HepG2 (cell line): ENCODE measurements at regions not wholly inside any gene's neighbourhood (a gene's known extent, or its start where the extent isn't known, plus 50 kb on each side); places are given as distances from the start of the nearest gene placed in this dataset.

ENCODE experiments used
- ETS1 ChIP-seq: sonication (generic); formaldehyde crosslinking; IDR thresholded peaks from 2 replicates; pipeline ENCODE4 v1.4.0; 2020; ENCODE audit warnings: missing genetic modification reagents
- KAT8 ChIP-seq: IDR thresholded peaks from 2 replicates; pipeline ENCODE4 v1.6.1; 2016; ENCODE audit warnings: missing genetic modification reagents, missing compliant biosample characterization
- KDM4B ChIP-seq: sonication (generic); formaldehyde crosslinking; IDR thresholded peaks from 2 replicates; pipeline ENCODE4 v1.4.0; 2020; ENCODE audit warnings: missing genetic modification reagents
- MXD4 ChIP-seq: IDR thresholded peaks from 2 replicates; pipeline ENCODE4 v1.6.1; 2016; ENCODE audit warnings: mild to moderate bottlenecking, missing biosample characterization, missing genetic modification reagents
- SOX5 ChIP-seq: IDR thresholded peaks from 2 replicates; pipeline ENCODE4 v1.6.1; 2016; ENCODE audit warnings: borderline replicate concordance
- SUZ12 ChIP-seq: fragments of 150-350 bp; IDR thresholded peaks from 2 replicates; pipeline ENCODE4 v1.6.1; 2014; ENCODE audit warnings: low read depth, low read length
- ZBED4 ChIP-seq: sonication (generic); formaldehyde crosslinking; IDR thresholded peaks from 2 replicates; pipeline ENCODE4 v1.4.0; 2020; ENCODE audit warnings: missing genetic modification reagents, borderline replicate concordance
- ZBTB2 ChIP-seq: sonication (generic); formaldehyde crosslinking; IDR thresholded peaks from 2 replicates; pipeline ENCODE4 v1.8.0; 2022; ENCODE audit warnings: low read depth, missing genetic modification reagents
- ZFP41 ChIP-seq: sonication (generic); formaldehyde crosslinking; IDR thresholded peaks from 2 replicates; pipeline ENCODE4 v1.4.0; 2020; ENCODE audit warnings: mild to moderate bottlenecking, missing genetic modification reagents, borderline replicate concordance
- ZNF101 ChIP-seq: sonication (generic); formaldehyde crosslinking; IDR thresholded peaks from 2 replicates; pipeline ENCODE4 v1.4.0; 2020; ENCODE audit warnings: mild to moderate bottlenecking, low read depth, missing genetic modification reagents, borderline replicate concordance
- ZNF280B ChIP-seq: sonication (generic); formaldehyde crosslinking; IDR thresholded peaks from 2 replicates; pipeline ENCODE4 v1.5.0; 2020; ENCODE audit warnings: missing genetic modification reagents, mild to moderate bottlenecking, borderline replicate concordance
- ZNF337 ChIP-seq: sonication (generic); formaldehyde crosslinking; IDR thresholded peaks from 2 replicates; pipeline ENCODE4 v1.5.1; 2020; ENCODE audit warnings: missing genetic modification reagents, low read depth, mild to moderate bottlenecking, borderline replicate concordance
- ZNF441 ChIP-seq: sonication (generic); formaldehyde crosslinking; IDR thresholded peaks from 2 replicates; pipeline ENCODE4 v1.7.0; 2021; ENCODE audit warnings: missing genetic modification reagents, borderline replicate concordance

- 0 out of 2 replicates have a peak, but pooled peaks have one; percentile 26 for TF ChIP-seq ZNF337 (CRISPR knock-in tag)
- TF ChIP-seq ZNF441 (CRISPR knock-in tag): no peak
- TF ChIP-seq ZBTB2 (CRISPR knock-in tag): no peak
- no peak for TF ChIP-seq ETS1 (CRISPR knock-in tag)
- TF ChIP-seq ZNF101 (CRISPR knock-in tag): no peak
- no peak; the same call in 1 of the 2 replicates for TF ChIP-seq KDM4B (CRISPR knock-in tag)
- TF ChIP-seq KAT8 (CRISPR knock-in tag): no peak
- TF ChIP-seq MXD4: no peak
- TF ChIP-seq SUZ12: no peak
- peak; percentile 37; the same call in 1 of the 2 replicates for TF ChIP-seq SOX5 (CRISPR knock-in tag)
- TF ChIP-seq ZFP41 (CRISPR knock-in tag): no peak
- TF ChIP-seq ZBED4 (CRISPR knock-in tag): 0 out of 2 replicates have a peak, but pooled peaks have one; percentile 8
- no peak for TF ChIP-seq ZNF280B (CRISPR knock-in tag)
These were observed 60.3 kb upstream of the IGFBP2 start (continued) for GRCh38 chr2:216572582-216573578.
